ENCODE measurements at regions not wholly inside any gene's neighbourhood (a gene's known extent, or its start where the extent isn't known, plus 50 kb on each side); places are given as distances from the start of the nearest gene placed in this dataset.

DNA sequence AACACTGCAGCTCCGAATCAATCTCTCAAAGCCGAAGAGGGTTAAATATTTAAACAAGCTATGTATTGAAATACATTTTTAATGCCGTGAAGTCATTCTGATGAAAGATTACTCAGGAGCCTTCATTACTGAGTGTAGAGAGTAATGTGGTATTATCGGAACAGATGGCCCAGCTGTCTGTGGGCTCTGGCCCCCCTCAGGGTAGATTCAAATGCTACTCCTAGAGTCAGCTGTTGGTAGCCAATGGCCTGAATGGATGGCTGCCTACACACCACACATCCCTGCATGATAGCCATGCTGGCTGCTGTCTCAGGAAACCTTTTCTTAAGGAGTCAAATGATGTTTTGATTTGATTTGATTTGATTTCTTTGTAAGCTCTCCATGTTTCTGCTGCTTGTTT lies 732.3 kb upstream of the CELF4 start:
- TF ChIP-seq POLR2AphosphoS5 (IDR thresholded peaks at IDR 0.05), result no peak
- TF ChIP-seq, protein P1, sequence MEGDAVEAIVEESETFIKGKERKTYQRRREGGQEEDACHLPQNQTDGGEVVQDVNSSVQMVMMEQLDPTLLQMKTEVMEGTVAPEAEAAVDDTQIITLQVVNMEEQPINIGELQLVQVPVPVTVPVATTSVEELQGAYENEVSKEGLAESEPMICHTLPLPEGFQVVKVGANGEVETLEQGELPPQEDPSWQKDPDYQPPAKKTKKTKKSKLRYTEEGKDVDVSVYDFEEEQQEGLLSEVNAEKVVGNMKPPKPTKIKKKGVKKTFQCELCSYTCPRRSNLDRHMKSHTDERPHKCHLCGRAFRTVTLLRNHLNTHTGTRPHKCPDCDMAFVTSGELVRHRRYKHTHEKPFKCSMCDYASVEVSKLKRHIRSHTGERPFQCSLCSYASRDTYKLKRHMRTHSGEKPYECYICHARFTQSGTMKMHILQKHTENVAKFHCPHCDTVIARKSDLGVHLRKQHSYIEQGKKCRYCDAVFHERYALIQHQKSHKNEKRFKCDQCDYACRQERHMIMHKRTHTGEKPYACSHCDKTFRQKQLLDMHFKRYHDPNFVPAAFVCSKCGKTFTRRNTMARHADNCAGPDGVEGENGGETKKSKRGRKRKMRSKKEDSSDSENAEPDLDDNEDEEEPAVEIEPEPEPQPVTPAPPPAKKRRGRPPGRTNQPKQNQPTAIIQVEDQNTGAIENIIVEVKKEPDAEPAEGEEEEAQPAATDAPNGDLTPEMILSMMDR (IDR thresholded peaks at IDR 0.05), result no peak
- no peak for TF ChIP-seq POLR2A (IDR thresholded peaks at IDR 0.05)

Measured in sigmoid colon (tissue), 4 donors.